HG03469 (cell line): ENCODE measurements at regions not wholly inside any gene's neighbourhood (a gene's known extent, or its start where the extent isn't known, plus 50 kb on each side); places are given as distances from the start of the nearest gene placed in this dataset.
"Not testable (repeated sequence)": the region's sequence is repeated elsewhere in the genome, so short reads cannot be mapped to it uniquely, and the experiment has no call there.

Experiments
- ATAC-seq: cut with Tn5 transposase; IDR thresholded peaks from one replicate; pipeline ENCODE4 v1.9.1; 2021; ENCODE audit warnings: mild to moderate bottlenecking, moderate library complexity, moderate number of reproducible peaks; ENCODE audit not compliant: unreplicated experiment

- peak; percentile 94 for ATAC-seq
These were observed 187.7 kb downstream of the SATB1 start for GRCh38 chr3:18237251-18238005.

GRCh38 chr3:18236726-18237125 lies 188.4 kb downstream of the SATB1 start:
- ATAC-seq: no peak

- no peak for ATAC-seq
These were observed 190.3 kb downstream of the SATB1 start for GRCh38 chr3:18234717-18235335.

- ATAC-seq: no peak
These were observed 191.0 kb downstream of the SATB1 start for GRCh38 chr3:18233987-18234716.

- no peak for ATAC-seq
These were observed 192.8 kb downstream of the SATB1 start for GRCh38 chr3:18232317-18232716.

- no peak for ATAC-seq
These were observed 197.1 kb downstream of the SATB1 start for GRCh38 chr3:18228060-18228459.

- no peak for ATAC-seq
These were observed 199.4 kb downstream of the SATB1 start for GRCh38 chr3:18225709-18226108.

GRCh38 chr3:18224426-18224825 lies 200.7 kb downstream of the SATB1 start:
- no peak for ATAC-seq

- ATAC-seq: peak; percentile 24
These were observed 201.2 kb downstream of the SATB1 start for GRCh38 chr3:18223974-18224373.

GRCh38 chr3:18223571-18223970 lies 201.6 kb downstream of the SATB1 start:
- peak; percentile 99 for ATAC-seq

- no peak for ATAC-seq
These were observed 202.5 kb downstream of the SATB1 start for GRCh38 chr3:18222686-18223085.

GRCh38 chr3:18217507-18218174 lies 207.5 kb downstream of the SATB1 start:
- ATAC-seq: no peak

GRCh38 chr3:18216996-18217395 lies 208.1 kb downstream of the SATB1 start:
- no peak for ATAC-seq

- no peak for ATAC-seq
These were observed 209.5 kb downstream of the SATB1 start for GRCh38 chr3:18215639-18216038.

- ATAC-seq: no peak
These were observed 214.0 kb downstream of the SATB1 start for GRCh38 chr3:18211116-18211515.

- no peak for ATAC-seq
These were observed 216.3 kb downstream of the SATB1 start for GRCh38 chr3:18208856-18209255.

GRCh38 chr3:18208091-18208490 lies 217.0 kb downstream of the SATB1 start:
- no peak for ATAC-seq

- no peak for ATAC-seq
These were observed 217.9 kb downstream of the SATB1 start for GRCh38 chr3:18207226-18207625.

GRCh38 chr3:18205701-18206100 lies 219.4 kb downstream of the SATB1 start:
- not testable (repeated sequence) for ATAC-seq

- no peak for ATAC-seq
These were observed 223.8 kb downstream of the SATB1 start for GRCh38 chr3:18201315-18201714.

GRCh38 chr3:18199757-18200156 lies 225.4 kb downstream of the SATB1 start:
- no peak for ATAC-seq
